Suppressor macrophage (primary cell): ENCODE measurements at regions not wholly inside any gene's neighbourhood (a gene's known extent, or its start where the extent isn't known, plus 50 kb on each side); places are given as distances from the start of the nearest gene placed in this dataset.
A peak's percentile ranks its signal among the peaks of the same experiment; 100 is the strongest.
"Not testable (repeated sequence)": the region's sequence is repeated elsewhere in the genome, so short reads cannot be mapped to it uniquely, and the experiment has no call there.

Experiments used
- DNase-seq, 4 experiments: peaks; one replicate each; pipeline ENCODE4 v3.0.0-alpha.2; 2020 to 2022

DNA sequence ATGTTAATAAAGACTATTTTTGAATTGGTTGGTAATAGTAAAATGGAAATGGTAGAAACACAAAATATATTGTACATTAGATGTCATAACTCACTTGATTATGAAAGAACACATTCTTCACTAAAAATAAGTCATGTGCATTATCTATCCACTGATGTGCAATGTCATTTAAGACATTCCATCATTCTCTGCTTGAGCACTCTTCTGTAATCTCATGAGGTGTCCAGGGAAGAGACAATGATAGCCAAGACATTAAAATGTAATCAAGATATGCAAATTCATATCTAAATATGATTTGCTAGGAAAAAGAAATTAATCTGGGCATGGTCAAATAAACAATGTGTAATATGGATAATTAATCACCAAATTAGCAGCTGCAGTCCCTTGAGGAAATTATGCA is 422.5 kb downstream of the BTG1 start:
- no peak for DNase-seq

DNA sequence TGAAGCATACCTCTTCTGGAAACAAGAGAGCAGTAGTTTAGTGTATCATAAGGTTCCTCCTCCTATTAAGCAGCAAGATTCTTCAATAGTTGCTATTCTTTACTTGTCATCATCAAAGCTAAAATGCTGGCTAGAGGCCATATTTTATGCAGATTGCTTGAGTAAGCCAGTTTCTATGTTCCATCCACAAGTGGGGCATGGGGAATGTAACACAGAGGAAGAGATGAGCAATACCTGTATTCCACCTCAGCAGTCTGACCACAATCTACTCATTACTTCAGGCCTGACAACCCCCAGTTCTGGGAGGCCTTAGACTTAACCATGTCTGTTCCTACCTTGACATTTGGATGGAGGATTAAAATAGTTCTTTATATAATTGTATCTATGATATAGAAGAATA is 423.6 kb downstream of the BTG1 start:
- DNase-seq = no peak

DNA sequence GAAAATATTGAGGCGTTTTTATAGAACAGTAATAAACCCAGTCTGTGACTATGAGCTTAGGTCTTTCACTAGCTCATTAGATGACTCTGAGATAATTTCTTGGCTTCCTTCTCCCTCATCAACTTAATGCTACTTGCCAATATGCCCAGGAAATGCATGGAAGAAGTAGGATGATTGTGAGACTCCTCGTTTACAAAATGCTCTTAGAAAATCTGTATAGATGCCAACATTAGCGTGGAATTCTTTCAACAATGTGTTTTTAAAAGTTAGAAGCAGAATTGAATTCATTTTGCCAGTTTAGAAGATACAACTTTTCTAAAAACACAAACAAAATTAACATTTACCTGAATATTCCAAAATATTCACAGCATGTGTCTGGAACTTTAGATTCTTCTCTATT is 424.6 kb downstream of the BTG1 start:
- DNase-seq = no peak

DNA sequence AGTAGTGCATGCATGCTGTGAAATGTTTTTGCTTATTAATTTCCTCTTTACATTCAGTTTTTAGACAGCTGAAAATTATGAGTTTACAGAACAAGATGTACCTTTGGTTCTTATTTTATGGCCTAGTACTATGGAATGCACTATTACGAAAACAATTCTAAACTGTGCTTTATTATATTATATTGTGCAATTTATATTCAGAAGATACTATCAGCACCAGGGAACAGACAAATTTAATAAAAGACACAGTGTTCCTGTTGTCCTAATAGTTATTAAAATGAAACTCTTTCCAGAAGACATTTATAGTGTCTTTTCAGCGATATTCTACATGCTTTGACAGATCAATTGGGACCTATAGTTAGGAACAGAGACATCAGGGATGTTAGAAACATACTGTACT is 427.3 kb downstream of the BTG1 start:
- no peak for DNase-seq

DNA sequence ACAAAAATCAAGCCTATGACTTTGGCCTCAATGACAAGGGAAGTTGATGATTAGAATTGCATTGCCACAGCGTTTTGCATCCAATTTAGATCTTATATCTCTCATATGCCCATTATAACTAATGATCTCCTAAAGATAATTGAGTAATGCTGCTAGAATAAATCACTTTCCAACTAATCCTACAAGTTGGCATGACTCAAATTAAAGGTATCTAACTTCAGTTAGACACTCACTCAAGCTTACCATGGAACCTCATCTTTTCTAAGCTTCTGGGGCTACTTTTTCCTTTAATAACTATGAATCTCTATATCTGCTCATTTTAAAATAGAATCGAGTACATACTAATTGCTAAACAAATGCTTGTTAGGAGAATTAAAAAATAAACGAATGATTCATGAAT is 427.8 kb downstream of the BTG1 start:
- DNase-seq = no peak

DNA sequence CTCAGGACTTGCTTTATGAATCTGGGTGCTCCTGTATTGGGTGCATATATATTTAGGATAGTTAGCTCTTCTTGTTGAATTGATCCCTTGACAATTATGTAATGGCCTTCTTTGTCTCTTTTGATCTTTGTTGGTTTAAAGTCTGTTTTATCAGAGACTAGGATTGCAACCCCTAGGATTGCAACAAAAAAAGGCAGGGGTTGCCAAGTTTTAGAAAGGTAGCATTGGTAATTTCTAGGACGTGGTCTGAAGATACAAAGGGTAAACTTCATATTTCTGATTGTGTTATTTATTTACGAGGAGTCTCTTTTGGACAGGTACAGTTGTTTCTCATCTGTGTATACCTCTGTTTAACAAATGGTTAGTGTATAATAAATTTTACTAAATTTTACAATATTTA is 433.7 kb downstream of the BTG1 start:
- not testable (repeated sequence) for DNase-seq

DNA sequence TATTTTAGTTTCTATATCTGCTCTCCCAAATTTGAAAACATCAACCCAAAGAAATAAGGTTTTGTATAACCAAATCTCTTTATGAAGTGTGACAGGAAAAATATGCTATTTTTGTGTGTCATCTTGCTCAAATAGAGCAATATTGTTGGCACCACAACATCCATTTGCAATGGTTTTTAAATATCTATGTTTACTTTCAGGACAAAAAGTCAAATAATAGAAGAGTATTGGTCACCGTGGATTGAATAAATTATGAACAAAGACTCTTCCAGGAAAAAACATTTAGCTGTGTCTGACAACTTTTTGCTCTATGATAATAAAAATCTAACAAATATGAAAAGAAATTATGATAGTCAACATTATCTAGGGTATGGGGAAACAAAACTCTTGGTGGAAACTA is 439.2 kb downstream of the BTG1 start:
- DNase-seq = no peak

DNA sequence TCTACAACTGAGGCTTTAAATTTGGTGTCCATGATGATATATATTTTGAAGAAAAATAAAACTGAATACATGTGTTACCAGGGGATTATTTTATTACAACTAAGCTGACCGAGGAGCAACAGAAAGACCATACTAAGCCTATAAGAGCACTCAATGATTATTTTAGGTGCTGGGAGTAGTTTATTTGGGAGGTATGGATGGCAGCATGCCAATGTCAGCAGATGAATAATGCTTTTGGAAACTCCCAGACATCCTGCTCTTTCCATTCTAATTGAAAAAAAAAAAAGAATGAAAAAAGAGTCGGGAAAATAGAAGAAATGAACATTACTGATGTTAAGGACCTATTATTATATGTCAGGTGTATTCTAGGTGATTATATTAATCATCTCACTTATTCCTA is 441.2 kb downstream of the BTG1 start:
- DNase-seq = no peak

DNA sequence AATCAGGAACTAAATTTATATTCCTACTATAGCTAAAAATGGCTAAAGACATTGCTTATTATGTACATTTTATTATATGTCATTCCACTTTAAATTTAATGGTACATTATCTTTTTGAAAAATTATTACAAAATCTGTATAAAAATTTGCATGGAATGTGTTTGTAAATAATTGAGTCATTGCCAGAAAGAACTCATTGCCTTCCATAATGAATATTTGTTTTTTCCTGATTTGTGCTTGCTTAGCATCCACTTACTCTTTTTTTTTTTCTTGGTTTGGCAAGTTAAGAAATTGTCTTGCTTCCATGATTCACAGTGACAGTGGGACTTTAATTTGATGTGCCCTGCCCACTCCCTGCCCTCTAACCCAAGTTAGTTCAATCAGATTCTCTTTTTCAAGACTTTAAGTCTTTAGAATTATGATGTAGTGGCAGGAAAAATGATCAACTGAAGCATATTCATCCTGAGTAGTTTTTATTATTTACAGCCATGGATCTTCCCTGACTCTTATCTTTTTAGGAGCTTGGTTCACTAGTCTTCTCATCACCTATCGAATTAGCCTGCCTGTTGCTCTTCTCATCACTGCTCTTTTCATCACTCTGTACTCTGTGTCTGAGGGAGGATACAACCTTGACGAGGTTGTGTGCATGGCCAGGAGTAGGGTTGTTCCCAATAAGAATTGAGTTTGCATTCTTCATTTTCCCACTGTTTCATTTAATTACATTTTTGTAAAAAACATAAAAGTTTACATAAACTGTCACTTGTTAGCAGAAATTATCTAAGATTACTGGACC is 442.0 kb downstream of the BTG1 start:
- no peak for DNase-seq

DNA sequence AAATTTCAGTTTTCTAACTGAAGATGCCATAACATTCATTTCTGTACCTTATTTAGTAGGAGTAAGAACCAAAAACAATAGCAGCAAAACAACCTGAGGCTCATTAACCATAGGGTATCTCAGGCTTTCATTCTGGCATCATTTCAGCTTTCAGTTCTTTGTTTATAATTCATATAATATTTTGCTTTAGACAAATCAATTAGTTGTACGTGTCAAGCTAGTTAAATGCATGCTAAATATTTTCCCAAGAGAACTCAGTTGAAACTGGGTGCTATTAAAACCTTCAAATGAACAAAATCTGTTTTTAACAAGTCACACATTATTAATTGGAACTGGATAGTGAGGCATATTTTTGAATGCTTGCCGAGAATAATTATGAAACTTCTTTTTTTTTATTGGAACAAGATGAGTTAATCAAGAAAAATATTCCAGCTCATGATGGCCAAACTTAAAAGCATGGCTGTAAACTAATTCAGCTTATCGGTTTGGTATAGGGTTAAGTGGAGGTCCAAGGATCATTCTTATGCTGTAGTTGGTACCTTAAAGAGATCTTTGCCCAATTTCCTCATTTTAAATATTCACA is 442.7 kb downstream of the BTG1 start:
- DNase-seq = no peak

DNA sequence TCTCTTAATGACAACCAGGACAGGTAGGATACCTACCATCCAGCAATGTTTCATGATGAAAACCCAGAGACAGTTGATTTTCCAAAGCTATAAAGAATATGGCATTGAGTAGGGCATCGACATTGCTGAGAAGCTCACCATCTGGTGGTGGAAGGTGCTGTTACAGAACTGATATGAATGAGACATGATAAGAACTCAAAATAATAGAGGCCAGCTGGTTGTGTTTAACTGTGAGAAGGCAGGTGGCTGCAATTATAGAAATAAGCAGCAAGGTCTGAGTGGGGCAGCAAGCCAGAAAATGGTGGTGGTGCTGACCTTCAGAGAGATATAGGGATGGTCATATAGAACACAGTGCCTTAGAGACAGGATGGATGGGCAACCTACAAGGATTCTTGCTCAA is 449.7 kb downstream of the BTG1 start:
- DNase-seq = no peak

DNA sequence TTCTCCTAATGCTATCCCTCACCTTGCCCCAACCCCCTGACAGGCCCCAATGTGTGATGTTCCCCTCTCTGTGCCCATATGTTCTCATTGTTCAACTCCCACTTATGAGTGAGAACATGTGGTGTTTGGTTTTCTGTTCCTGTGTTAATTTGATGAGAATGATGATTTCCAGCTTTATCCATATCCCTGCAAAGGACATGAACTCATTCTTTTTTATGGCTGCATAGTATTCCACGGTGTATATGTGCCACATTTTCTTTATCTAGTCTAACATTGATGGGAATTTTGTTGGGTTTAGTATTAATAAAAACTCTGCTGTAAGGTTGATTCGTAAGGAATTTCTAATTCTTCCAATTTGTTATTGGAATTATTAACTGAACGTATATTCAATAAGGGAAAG is 450.2 kb downstream of the BTG1 start:
- not testable (repeated sequence) for DNase-seq

DNA sequence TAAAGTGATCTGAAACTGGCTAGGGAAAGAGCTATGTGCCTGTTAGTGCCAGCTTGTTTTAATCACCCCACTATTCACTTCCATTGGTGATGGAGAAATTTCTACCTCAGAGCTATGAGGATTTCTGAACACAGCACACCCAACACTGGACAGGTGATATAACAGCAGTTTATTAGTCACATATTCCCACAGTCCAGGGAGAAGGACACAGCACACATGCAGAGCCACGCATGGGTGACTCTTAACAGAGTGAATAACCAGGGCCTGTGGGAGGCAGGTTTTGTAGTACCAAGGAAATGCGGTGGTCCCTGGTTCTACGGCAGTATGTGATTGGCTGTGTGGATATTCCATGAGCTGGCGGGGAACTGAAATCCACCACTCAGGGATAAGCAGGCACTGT is 455.1 kb downstream of the BTG1 start:
- DNase-seq = no peak

DNA sequence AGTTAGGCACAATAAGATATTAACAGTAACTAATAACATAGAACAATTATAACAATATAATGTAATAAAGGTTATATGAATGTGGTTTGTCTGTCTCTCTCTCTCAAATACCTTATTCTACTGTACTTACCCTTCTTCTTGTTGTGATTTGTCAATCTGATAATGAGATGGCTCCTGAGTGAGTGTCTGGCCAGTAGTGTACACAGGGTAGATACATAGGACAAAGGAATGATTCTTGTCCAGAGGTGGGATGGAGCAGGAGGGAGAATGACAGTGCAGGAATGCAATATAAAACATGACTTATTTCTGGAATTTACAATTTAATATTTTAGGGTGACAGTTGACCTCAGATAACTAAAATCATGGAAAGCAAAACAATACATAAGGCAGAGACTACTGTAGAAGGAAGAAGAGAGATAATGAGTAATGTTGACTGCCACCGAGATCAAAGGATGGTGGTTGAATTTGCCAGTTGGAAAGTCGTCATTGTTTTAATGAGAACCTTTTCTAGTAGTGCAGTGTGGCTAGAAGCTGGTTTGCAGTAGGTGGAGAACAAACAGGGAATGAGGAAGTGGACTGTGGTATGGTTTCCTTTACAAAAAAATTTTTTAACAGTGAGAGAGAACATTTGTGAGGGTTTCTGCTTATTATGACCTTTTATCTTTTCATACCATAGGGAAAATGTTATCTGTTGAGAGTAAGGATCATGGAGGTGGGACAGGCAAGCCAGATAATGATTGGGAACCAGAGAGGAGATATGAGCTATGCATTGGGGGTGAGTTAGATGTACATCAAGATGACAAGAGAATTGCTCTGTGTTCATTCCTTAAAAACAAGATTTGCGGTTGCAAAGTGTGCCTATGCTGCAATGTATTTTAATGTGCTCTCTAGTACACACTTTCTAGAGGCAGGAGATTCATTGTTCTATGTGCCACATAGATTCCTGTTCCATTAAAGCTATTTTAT is 458.3 kb downstream of the BTG1 start:
- DNase-seq = peak in 3 of 4 experiments; percentile 9 to 30 (median 27)

DNA sequence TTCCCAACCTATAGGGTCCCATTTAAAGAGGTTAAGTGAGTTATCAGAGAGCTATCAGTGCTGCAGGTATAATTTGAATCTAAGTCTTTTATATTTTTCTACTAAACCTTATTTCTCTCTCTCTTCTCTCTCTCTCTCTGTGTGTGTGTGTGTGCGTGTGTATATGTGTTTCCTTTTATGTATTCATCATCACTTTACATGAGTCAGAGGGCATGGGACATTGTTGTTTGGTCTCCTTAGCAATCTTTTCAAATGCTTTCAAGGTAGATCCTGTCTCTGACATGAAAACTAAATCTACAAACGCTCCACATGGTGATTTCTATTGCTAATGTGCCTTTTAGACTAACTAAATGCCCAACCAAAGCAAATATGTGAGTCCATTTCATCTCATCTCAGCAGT is 459.7 kb downstream of the BTG1 start:
- peak in 1 of 4 experiments; percentile 1 for DNase-seq

DNA sequence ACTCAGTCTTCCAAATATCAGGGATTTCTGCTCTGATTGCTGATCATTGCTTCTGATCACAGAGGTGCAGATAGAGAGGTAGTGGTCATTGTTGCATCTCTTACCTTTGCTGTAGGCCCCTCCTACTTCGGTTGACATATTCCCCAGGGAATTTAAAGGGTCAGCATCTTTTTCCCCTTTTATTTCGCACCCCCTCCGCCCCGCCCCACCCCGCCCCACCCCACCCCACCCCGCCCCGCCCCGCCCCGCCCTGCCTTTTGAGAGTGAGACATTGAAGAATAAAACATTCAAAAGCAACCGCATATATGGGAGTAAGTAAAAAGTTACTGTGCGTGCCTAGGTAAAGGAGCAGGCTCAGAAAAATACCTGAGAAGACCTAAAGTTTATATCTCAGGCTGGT is 463.9 kb downstream of the BTG1 start:
- DNase-seq = no peak

DNA sequence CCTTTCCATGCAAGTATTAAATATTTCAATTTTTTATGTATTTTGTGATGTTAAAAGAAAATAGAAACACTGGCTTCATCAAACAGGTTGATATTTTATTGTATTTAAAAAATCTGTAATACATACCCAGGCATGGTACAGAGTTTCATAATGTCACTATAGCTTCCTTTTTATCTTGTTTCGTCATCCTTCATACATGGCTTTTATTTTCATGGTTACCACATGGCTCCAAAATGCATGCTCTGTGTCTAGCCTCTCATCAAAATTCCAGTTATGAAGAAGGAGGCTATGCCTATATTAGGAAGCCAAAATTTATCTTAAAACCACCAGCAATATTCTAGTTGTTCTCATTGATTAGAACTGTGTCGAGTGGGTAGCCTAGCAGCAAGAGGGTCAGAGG is 464.8 kb downstream of the BTG1 start:
- DNase-seq = peak in 1 of 4 experiments; percentile 3

DNA sequence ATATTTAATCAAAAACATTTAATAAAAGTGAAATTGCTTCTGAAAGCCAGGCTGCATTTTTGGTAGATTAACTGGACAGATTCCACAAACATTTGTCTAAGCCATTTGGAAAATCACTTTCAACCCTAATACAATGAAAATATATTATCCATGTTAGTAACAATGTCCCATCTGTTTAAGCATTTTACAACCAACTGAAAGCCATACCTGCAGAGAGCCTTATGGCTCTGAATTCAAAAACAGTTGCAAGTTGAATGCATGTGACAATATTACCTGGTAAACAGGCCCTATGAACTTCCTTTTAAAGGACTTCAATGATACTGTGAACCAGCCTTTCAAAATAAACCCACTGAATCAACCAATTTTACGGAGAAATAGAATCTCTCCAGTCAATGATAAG is 468.1 kb downstream of the BTG1 start:
- DNase-seq = no peak

DNA sequence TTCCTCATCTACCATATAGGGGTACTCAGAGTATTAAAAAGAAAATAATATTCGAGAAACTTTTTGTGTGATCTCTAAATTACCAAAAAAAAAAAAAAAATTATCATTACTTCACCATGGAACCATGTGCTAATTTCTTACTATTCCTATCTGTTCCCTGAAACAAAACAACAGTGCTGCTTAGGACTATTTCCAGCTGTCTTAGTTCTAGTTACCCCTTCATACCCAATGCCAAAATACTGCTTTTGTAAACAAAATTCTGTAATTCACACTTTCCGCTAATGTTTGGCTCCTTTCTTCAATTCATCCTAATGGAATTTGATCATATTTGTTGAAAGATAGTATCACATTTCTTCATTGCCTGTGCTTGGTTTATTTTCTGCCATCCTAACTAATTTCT is 470.2 kb downstream of the BTG1 start:
- DNase-seq = no peak

DNA sequence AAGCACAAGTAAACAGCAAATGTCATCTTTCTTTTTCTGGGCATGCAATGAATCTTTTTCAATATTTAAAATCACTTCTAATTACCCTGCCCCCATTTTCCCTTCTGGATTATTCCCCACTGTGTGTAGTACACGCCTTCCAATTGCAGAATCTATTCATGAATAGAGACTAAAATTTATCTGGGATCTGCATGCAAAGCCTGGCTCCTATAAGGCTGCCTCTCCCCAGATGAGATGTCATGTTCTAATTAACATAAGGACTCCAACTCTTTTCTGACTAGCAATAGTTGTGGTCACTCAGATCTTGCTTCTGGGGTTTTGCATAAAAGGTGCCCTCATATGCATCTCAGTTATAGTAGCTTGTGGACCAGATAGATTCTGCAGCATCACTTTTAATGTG is 473.5 kb downstream of the BTG1 start:
- no peak for DNase-seq

DNA sequence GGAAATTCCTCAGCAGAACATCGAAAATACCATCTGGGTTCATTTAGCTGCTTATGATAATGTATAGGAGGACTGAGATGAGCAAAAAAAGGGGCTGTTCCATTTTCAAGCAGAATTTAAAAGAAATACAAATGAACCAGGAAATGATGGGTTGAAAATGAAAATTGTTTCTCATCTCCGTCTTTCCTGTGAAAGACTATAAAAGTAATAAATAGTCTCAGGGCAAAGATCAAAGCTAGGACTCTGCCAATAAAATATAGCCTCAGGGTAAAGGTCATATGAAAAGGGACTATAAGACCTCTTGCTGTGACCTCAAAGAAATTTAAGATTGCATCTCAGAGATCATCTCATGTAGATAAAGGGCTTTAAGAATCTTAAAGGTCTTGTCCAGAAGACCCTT is 478.0 kb downstream of the BTG1 start:
- DNase-seq = no peak

DNA sequence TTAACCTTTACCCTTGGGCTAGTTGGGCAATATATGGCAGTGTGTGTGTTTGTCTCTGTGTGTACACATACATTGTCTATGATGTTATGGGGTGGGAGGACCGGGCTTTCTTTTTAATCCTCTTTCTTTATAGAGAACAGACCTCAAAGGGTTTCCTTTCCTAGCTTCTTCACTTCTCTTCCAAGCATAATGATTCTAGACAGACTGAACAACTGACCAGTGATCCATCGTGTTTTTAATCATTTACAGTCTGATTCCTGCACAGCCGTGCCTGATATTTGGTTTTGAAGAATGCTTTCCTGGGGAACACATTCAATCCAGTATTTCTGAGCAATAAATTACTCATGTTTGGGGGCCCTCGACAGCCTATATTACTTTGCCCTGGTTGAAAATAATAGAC is 481.1 kb upstream of the DCN start:
- DNase-seq = no peak

DNA sequence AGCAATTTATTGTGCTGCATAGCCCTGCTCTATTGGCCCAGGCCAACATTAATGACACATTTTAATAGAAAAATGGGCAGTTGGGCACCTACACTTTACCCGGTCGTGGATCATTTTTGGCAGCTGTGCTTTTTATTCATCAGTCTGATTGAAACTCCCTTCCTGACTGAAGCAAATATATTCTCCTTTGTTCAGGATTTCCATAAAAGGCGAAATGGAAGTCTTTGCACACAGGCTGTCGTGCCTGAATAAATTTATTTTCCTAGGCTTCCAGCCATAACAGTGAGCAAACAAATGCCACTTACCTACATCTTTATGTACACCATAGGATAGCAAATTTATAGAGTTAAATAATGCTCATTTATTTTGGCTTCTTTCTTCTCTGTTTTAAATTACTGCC is 480.7 kb upstream of the DCN start:
- DNase-seq = no peak

DNA sequence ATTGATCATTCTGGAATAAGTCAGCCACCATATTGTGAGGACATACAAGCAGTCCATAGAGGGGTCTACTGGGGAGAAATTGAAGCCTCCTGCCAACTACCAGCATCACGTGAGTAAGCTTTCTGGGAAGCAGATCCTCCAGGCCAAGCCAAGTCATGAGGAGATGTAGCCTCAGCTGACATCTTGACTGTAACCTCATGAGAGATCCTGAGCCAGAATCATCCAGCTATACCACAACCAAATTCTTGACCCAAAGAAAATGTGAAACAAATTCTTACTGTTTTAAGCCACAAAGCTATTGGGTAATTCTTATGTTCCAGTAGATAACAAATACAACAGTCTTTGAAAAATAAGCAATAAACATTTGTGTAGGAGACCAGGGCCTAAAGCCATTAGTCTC is 479.4 kb upstream of the DCN start:
- DNase-seq = no peak
